Chondrocyte (in vitro differentiated cells): ENCODE measurements at regions not wholly inside any gene's neighbourhood (a gene's known extent, or its start where the extent isn't known, plus 50 kb on each side); places are given as distances from the start of the nearest gene placed in this dataset.

Experiments
- DNase-seq: peaks from one replicate; pipeline ENCODE4 v3.0.0; 2021; ENCODE audit warnings: mixed read lengths, low spot score
- H3K27ac Mint-ChIP-seq: one replicate; pipeline ENCODE4 v1.8.0; 2021; ENCODE audit warnings: mild to moderate bottlenecking, moderate library complexity, mixed read lengths; ENCODE audit not compliant: unreplicated experiment
- H3K27me3 Mint-ChIP-seq: 2 replicates; pipeline ENCODE4 v1.8.0; 2021; ENCODE audit warnings: low read depth, mixed read lengths
- H3K36me3 Mint-ChIP-seq: 2 replicates; pipeline ENCODE4 v1.8.0; 2021; ENCODE audit warnings: low read depth, mixed read lengths
- H3K4me1 Mint-ChIP-seq: 2 replicates; pipeline ENCODE4 v1.8.0; 2021; ENCODE audit warnings: low read depth, mild to moderate bottlenecking, mixed read lengths
- H3K4me3 Mint-ChIP-seq: one replicate; pipeline ENCODE4 v1.8.0; 2021; ENCODE audit warnings: mild to moderate bottlenecking, moderate library complexity, mixed read lengths; ENCODE audit not compliant: unreplicated experiment
- H3K9me3 Mint-ChIP-seq: 2 replicates; pipeline ENCODE4 v1.8.0; 2021; ENCODE audit warnings: low read depth, mixed read lengths
- CTCF ChIP-seq: fragments of 200-600 bp; sonication (generic); IDR thresholded peaks from 2 replicates; pipeline ENCODE4 v1.5.0; 2021; ENCODE audit warnings: antibody characterized with exemption, mild to moderate bottlenecking, moderate library complexity

GRCh38 chr7:131898418-131898817, 342.0 kb upstream of the PODXL start:
- no peaks in the 10 kb centered on the region for H3K36me3 Mint-ChIP-seq
- H3K27me3 Mint-ChIP-seq = no peaks in the 10 kb centered on the region
- no peak for TF ChIP-seq CTCF
- H3K4me1 Mint-ChIP-seq = peaks cover 52% of the 10 kb centered on the region
- H3K4me3 Mint-ChIP-seq = no peak overlapping the region
- H3K27ac Mint-ChIP-seq = no peak overlapping the region
- H3K9me3 Mint-ChIP-seq = peaks cover 6% of the 10 kb centered on the region
- DNase-seq = no peak

GRCh38 chr7:131897790-131898165, 341.4 kb upstream of the PODXL start:
- H3K9me3 Mint-ChIP-seq = peaks cover 6% of the 10 kb centered on the region
- no peak for TF ChIP-seq CTCF
- H3K36me3 Mint-ChIP-seq = no peaks in the 10 kb centered on the region
- DNase-seq = no peak
- no peaks in the 10 kb centered on the region for H3K27me3 Mint-ChIP-seq
- no peak overlapping the region for H3K4me3 Mint-ChIP-seq
- peaks cover 54% of the 10 kb centered on the region for H3K4me1 Mint-ChIP-seq
- H3K27ac Mint-ChIP-seq = peak overlapping the region; percentile 9

GRCh38 chr7:131897016-131897789, 340.8 kb upstream of the PODXL start:
- no peak for DNase-seq
- peaks cover 54% of the 10 kb centered on the region for H3K4me1 Mint-ChIP-seq
- no peaks in the 10 kb centered on the region for H3K27me3 Mint-ChIP-seq
- no peak for TF ChIP-seq CTCF
- no peaks in the 10 kb centered on the region for H3K36me3 Mint-ChIP-seq
- H3K27ac Mint-ChIP-seq = peak overlapping the region; percentile 81
- H3K9me3 Mint-ChIP-seq = peaks cover 3% of the 10 kb centered on the region
- H3K4me3 Mint-ChIP-seq = no peak overlapping the region

- DNase-seq = no peak
- Mint-ChIP-seq H3K9me3 (peaks cover 2% of the 10 kb centered on the region), H3K27me3 (no peaks in the 10 kb centered on the region), H3K4me3 (no peak overlapping the region), H3K36me3 (no peaks in the 10 kb centered on the region), H3K4me1 (peaks cover 54% of the 10 kb centered on the region), H3K27ac (peak overlapping the region; percentile 81)
- no peak for TF ChIP-seq CTCF
Observed at GRCh38 chr7:131896165-131896863, 339.9 kb upstream of the PODXL start.

GRCh38 chr7:131895541-131896164, 339.2 kb upstream of the PODXL start:
- TF ChIP-seq CTCF = no peak
- Mint-ChIP-seq H3K9me3 (no peaks in the 10 kb centered on the region), H3K27me3 (no peaks in the 10 kb centered on the region), H3K4me3 (no peak overlapping the region), H3K27ac (peak overlapping the region; percentile 81), H3K36me3 (no peaks in the 10 kb centered on the region), H3K4me1 (peaks cover 54% of the 10 kb centered on the region)
- DNase-seq = no peak
